Activated T-cell treated with anti-CD3 and anti-CD28 coated beads, Interleukin-2, amount 50 U/mL, for 4 hours (primary cell): ENCODE measurements at regions not wholly inside any gene's neighbourhood (a gene's known extent, or its start where the extent isn't known, plus 50 kb on each side); places are given as distances from the start of the nearest gene placed in this dataset.

Source experiments
- ATAC-seq, 2 donors: fragments of 200-7000 bp; cut with Tn5 transposase; one replicate each; pipeline ENCODE4 v1.10.0; 2021
- DNase-seq: peaks from one replicate; pipeline ENCODE4 v3.0.0-alpha.2; 2020
- H3K27me3 Mint-ChIP-seq: one replicate; pipeline ENCODE4 v1.8.0; 2021; ENCODE audit warnings: low read depth, mixed read lengths
- H3K36me3 Mint-ChIP-seq: one replicate; pipeline ENCODE4 v1.8.0; 2022; ENCODE audit warnings: mixed read lengths; ENCODE audit not compliant: insufficient read depth
- H3K4me1 Mint-ChIP-seq: one replicate; pipeline ENCODE4 v1.8.0; 2021; ENCODE audit warnings: low read depth, mixed read lengths
- H3K4me3 Mint-ChIP-seq: one replicate; pipeline ENCODE4 v1.8.0; 2021; ENCODE audit warnings: mild to moderate bottlenecking, moderate library complexity, mixed read lengths
- H3K9me3 Mint-ChIP-seq: one replicate; pipeline ENCODE4 v1.8.0; 2021; ENCODE audit warnings: mixed read lengths

DNA sequence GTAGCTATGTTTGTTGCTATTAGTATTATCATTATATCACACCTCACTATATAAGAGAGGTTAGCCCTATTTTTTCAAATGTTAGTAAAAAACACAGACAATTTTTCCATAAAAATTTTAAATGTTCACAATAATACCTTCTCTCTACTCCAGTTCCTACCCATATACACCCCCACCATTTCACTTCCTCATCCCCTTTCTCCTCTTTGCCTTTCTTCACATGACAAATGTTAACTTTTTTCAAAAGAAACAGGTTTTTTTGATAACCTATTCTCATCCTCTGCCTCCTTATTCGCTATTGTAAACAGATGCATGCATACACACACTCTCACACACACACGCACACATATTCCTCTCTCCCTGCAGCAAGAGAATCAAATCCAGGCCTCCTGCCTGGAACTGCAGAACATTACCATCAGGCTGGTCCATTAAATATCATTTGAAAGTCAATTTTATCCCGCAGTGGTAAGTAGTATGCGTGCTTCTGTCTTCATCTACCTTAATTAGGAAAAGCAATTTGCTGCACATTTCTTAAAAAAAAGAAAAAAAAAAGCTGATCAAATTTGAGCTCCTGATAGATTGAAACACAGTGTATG, 55.5 kb downstream of the MID1IP1 start:
- no peaks in the 10 kb centered on the region for H3K36me3 Mint-ChIP-seq
- no peaks in the 10 kb centered on the region for H3K27me3 Mint-ChIP-seq
- DNase-seq = no peak
- H3K9me3 Mint-ChIP-seq = no peaks in the 10 kb centered on the region
- H3K4me1 Mint-ChIP-seq = peaks cover 16% of the 10 kb centered on the region
- H3K4me3 Mint-ChIP-seq = no peak overlapping the region
- no peak for ATAC-seq

DNA sequence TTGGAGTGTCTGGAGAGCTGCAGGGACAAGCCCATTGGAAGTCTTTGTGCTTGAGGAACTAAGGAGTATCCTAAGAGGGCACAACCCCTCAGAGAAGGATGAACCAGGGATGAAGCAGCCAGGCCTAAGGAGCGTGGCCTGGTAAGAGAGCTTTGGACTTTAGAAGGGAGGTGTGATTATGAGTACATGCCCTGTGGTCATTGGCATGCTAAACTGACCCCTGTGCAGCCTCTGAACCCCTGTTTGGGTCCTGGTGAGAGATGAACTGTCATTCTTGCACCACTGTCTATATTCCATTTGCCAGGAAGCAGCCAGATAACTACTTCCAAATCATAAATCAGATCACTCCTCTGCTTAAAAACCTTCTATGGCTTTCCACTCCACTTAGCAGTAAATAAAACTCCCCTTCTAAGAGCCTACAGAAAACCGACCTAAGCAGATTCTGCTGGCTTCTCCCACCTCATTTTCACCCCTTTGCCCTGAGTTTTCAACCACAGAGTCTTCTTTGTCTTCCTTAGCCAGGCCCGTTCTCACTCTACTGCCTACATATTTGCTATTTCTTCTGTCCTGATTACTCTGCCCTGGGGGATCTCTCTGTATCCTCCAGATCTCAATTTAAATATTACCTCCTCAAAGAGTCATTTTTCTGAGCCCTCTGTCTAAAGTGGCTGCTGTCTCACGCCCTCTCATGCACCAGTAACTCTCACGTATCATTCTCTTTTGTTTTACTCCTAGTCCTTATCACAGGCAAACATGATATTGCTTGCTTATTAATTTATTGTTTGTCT, 56.7 kb downstream of the MID1IP1 start:
- DNase-seq (no peak), ATAC-seq (no peak)
- Mint-ChIP-seq H3K36me3 (no peaks in the 10 kb centered on the region), H3K4me3 (no peak overlapping the region), H3K4me1 (peaks cover 16% of the 10 kb centered on the region), H3K27me3 (no peaks in the 10 kb centered on the region), H3K9me3 (no peaks in the 10 kb centered on the region)

DNA sequence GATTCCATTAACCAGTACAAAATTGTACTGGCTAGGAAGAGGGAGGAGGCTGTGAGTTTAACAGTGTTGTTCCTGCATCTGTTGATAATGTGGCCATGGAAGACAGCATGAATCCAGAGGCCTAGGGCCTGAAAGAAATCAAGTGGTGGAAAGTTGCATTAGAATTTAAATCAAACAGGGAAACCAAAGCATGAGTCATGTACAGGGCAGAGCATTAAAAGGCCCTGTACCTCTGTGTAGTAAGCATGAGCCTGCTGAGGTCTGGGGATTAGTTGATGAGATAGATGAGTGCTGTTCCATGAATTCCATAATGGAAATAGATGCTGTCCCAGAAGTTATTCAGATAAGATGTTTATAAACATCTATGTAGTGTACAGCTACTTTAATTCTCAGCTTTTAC, 58.3 kb downstream of the MID1IP1 start:
- no peak overlapping the region for H3K4me3 Mint-ChIP-seq
- H3K9me3 Mint-ChIP-seq = no peaks in the 10 kb centered on the region
- no peaks in the 10 kb centered on the region for H3K27me3 Mint-ChIP-seq
- DNase-seq (no peak), ATAC-seq (peak; percentile 39 to 40)
- H3K4me1 Mint-ChIP-seq = peaks cover 16% of the 10 kb centered on the region
- no peaks in the 10 kb centered on the region for H3K36me3 Mint-ChIP-seq

DNA sequence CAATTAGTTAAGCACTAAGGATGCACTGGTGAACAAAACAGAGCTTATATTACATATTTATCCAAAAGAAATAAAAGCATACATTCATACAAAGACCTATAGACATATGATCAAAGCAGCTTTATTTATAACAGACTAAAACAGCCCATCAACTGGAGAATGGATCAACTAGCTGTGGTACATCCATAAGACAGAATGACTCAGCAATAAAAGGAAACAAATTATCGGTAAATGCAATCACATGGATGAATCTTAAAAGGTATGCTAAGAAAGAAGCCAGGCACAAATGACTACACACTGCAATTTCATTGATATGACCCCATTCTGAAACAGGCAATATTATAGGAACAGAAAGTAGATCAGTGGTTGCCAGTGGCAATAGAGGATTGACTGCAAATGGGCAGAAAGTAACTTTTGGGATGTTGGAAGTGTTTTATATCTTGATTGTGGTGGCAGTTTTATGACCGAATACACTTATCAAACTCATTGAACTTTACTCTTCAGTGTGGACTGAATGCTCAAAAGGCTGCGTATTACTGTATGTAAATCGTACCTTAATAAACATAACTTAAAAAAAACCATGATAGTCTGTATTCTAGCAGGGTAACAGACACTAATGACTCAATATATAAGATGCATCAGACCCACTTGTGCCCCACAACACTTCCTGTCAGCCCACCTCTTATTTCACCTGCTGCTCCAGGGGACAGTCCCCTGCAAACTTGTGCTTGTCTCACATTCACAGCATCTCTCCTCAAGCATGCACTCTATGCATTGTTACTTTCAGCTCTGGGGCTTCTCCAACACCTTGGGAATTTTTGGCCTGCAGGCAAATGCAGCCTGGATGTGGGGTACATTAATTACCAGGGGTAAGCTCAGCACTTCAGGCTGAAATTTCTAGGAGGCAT, 59.1 kb downstream of the MID1IP1 start:
- H3K36me3 Mint-ChIP-seq = no peaks in the 10 kb centered on the region
- DNase-seq (no peak), ATAC-seq (peak; percentile 89 to 91)
- H3K4me1 Mint-ChIP-seq = peaks cover 16% of the 10 kb centered on the region
- H3K27me3 Mint-ChIP-seq = no peaks in the 10 kb centered on the region
- no peak overlapping the region for H3K4me3 Mint-ChIP-seq
- H3K9me3 Mint-ChIP-seq = no peaks in the 10 kb centered on the region

DNA sequence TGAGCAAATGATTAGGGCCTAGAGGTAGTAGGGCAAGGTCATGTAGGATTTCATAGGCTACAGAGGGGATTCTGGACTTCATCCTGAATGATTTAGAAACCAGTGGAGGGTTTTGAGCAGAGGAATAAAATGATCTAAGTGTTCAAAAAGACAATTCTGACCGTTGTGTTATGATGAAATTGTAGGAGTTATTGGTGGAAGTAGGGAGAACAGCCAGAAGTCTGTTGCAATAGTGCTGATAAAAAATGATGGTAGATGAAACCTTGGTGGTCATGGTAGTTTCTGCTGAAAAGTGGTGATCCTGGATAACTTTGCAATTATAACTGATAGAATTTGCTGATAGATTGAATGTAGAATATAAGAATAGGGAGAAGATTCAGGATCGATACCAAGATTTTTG, 60.2 kb downstream of the MID1IP1 start:
- no peaks in the 10 kb centered on the region for H3K27me3 Mint-ChIP-seq
- no peak overlapping the region for H3K4me3 Mint-ChIP-seq
- H3K36me3 Mint-ChIP-seq = no peaks in the 10 kb centered on the region
- no peaks in the 10 kb centered on the region for H3K9me3 Mint-ChIP-seq
- peaks cover 16% of the 10 kb centered on the region for H3K4me1 Mint-ChIP-seq
- ATAC-seq = no peak
- no peak for DNase-seq

DNA sequence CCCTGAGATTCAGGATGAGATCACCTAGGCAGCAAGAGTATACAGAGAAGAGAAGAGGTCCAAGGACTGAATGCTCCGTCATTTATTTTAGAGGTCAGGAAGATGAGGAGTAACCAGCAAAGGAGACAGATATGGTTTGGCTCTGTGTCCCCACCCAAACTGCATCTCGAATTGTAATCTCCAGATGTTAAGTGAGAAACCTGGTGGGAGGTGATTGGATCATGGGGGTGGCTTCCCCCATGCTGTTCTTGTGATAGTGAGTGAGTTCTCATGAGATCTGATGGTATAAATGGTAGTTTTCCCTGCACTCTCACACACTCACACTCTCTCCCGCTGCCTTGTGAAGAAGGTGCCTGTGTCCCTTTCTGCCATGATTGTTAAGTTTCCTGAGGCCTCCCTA, 60.8 kb downstream of the MID1IP1 start:
- Mint-ChIP-seq H3K9me3 (no peaks in the 10 kb centered on the region), H3K36me3 (no peaks in the 10 kb centered on the region), H3K27me3 (no peaks in the 10 kb centered on the region), H3K4me1 (peaks cover 16% of the 10 kb centered on the region), H3K4me3 (no peak overlapping the region)
- ATAC-seq (no peak), DNase-seq (no peak)

DNA sequence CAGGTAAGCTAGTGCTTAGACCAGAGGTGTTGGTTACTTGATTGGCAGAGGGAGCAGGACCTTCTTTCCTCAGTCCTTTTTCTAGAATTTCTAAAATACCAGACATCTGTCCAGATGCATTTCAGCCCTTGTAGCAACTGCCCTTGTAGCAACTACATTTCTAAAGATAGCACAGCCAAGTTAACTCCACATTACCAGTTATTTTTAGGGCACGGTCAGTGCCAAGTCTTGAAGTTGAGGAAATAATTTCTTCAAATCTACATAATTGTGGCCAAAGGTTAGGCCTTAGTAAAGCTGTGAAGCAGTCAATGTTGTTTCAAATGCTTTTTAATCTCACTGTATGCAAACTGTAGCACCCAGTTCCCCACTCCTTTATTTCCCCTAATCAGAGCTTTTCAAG, 62.9 kb downstream of the MID1IP1 start:
- no peak for ATAC-seq
- H3K4me3 Mint-ChIP-seq = no peak overlapping the region
- no peak for DNase-seq
- peaks cover 15% of the 10 kb centered on the region for H3K4me1 Mint-ChIP-seq
- H3K27me3 Mint-ChIP-seq = no peaks in the 10 kb centered on the region
- no peaks in the 10 kb centered on the region for H3K9me3 Mint-ChIP-seq
- H3K36me3 Mint-ChIP-seq = no peaks in the 10 kb centered on the region

DNA sequence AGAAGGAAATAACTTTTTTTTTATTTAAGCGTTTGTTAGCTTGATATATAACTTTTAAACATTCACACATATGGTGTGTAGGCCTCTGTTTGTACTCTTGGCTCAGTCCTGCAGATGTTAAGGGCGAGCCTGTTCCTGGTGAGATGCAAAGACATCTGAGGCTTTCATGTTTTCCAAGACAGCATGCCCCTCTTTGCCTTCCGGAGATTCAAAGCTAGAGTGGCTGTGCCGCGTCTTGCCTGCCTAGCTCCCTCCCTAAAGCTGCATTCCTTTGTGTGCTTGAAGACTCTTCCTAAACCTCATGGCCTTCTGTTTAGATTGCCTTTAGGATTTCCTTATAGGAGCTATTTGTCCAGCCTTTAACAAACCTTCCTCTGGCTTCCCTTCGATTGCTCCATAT, 67.1 kb downstream of the MID1IP1 start:
- ATAC-seq (no peak), DNase-seq (no peak)
- H3K27me3 Mint-ChIP-seq = no peaks in the 10 kb centered on the region
- H3K4me3 Mint-ChIP-seq = no peak overlapping the region
- H3K36me3 Mint-ChIP-seq = no peaks in the 10 kb centered on the region
- H3K4me1 Mint-ChIP-seq = no peaks in the 10 kb centered on the region
- no peaks in the 10 kb centered on the region for H3K9me3 Mint-ChIP-seq

DNA sequence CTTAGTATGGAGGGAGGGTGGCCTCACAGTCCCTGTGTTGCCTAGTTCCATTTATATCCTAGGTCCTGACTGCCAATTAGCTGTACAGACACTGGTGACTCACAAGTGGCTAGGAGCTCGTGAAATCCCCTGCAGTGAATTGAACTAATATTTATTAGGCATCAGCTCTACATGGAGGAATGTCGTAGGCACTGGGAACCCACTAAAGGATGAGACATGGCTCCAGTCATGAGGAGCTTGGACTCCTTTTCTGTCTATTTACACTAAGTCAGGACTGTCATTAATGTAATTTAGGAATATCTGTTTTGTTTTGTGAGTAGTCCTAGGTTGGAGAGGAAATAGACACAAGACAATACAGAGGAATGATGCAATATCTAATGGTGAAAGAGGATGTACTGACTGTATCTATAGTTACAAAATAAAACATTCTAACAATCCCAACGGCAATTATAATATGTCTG, 67.7 kb downstream of the MID1IP1 start:
- DNase-seq (no peak), ATAC-seq (no peak)
- no peaks in the 10 kb centered on the region for H3K9me3 Mint-ChIP-seq
- H3K27me3 Mint-ChIP-seq = no peaks in the 10 kb centered on the region
- no peaks in the 10 kb centered on the region for H3K4me1 Mint-ChIP-seq
- no peaks in the 10 kb centered on the region for H3K36me3 Mint-ChIP-seq
- H3K4me3 Mint-ChIP-seq = no peak overlapping the region

DNA sequence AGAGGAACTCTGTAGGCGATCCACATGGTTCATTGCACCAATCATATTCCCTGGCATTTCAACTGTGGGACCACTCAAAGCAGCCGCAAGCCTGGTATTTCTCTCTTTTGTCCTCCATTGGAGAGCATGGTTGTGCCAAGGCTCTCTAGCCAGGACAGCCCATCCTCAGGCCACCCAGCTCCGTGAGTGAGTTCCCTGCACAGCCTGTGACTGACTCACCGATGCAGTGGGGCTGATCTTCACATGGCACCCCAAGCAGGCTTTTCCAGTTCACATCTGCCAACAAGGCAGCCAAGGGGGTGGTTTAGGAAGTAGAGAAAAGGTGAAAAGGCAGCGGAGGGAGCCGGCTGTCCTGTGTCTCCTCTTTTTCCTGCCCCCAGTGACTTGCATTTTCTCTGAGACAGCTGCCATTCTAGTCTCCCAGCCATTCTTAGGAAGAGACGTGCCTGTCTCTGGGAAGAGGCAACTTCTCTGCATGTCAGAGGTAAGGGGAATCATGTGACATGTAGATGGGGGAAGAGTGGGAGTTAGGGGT, 69.2 kb downstream of the MID1IP1 start:
- no peaks in the 10 kb centered on the region for H3K27me3 Mint-ChIP-seq
- H3K4me3 Mint-ChIP-seq = no peak overlapping the region
- no peaks in the 10 kb centered on the region for H3K9me3 Mint-ChIP-seq
- ATAC-seq (no peak), DNase-seq (no peak)
- H3K4me1 Mint-ChIP-seq = no peaks in the 10 kb centered on the region
- no peaks in the 10 kb centered on the region for H3K36me3 Mint-ChIP-seq

DNA sequence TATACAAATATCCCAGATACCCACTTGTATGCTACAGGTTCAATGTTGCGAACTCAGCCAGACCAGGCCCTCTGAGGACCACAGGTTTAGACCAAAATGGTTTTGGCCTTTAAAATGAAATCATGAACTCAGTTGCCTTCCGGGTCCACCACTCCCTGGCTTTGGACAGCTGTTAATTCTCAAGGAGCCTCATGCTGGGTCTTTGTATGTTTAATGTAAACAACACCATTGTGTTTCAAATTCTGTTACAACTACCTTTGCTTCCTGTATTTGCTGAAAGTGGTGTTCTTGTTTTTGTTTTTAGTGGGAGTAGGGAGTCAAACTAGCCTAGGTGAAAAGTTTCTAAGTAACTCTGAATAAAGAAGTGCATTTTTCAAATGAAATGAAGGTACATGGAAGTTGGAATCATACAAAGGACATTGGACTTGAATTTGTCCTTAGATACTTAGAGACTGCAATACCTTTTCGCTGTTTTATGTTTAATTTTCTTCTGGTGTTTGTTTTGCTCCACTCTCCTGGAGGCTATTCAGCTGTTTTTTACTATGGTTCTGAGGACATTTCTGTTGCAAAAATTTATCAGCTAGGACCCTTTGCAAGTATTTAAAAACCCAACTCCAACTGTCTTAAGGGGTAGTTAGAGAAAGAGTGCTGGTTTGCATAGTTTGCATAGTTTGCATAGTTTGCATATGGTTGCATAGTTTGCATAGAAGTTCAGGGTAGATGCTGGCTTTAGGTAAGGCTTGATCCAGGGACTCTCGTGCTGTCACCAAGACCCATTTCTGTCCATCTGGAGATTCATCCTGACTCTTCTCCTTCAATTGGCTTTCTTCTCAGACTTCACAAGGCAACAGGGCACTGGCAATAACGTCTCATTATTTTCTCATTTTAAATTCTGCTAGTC, 70.1 kb downstream of the MID1IP1 start:
- no peak for DNase-seq
- Mint-ChIP-seq H3K4me1 (no peaks in the 10 kb centered on the region), H3K9me3 (peaks cover 2% of the 10 kb centered on the region), H3K36me3 (no peaks in the 10 kb centered on the region), H3K4me3 (no peak overlapping the region), H3K27me3 (no peaks in the 10 kb centered on the region)
- ATAC-seq = no peak

DNA sequence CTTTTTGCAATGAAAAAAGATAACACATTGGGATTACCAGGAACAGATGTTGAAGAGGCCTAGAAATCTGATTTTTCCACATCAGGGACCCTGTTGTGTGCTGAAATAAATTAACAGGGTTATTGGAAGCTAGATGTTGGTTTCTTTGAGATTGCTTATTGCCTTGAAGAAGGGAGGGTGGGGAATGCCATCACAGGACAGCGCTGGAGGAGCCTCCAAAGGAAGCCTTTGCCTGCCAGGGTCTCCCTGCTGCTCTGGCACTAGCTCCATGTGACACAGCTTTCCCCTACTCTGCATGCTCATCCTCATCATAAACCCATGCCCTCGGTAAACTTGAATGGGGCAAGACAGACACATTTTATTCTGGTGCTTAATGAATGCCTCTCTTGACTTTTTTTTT, 76.1 kb downstream of the MID1IP1 start:
- no peaks in the 10 kb centered on the region for H3K27me3 Mint-ChIP-seq
- no peak for DNase-seq
- H3K36me3 Mint-ChIP-seq = no peaks in the 10 kb centered on the region
- H3K9me3 Mint-ChIP-seq = peaks cover 5% of the 10 kb centered on the region
- no peak overlapping the region for H3K4me3 Mint-ChIP-seq
- peaks cover 20% of the 10 kb centered on the region for H3K4me1 Mint-ChIP-seq
- ATAC-seq = no peak

DNA sequence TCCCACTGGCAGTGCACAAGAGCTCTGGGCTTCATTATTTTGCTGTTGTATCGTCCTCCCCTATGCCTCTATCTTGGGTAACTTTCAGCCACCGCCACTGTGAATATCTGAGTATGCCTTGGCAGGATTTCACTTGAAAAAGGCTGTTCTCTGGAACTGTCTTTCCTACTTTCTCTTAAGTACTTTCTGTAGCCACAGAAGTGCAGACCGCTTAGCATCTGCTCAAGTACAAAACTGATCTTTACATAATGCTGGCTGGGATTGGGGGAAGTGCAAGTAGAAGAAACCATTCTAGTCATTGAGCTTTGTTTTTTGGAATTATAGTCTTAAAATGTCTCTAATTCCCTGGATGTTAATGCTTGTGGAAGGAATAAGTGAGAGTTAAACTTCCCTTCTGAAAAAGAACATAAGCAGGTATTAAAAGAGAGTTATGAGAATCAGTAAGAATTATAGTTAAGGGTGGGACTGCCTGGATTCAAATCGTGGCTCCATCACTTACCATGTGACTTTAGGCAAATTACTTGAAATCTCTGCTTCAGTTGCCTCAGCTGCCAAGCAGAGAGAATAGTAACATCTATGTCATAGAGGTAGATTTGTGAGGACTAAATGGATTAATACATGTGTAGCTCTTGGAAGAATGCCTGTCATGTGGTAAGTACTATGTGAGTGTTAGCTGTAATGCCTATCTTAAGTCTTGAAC, 77.5 kb downstream of the MID1IP1 start:
- peaks cover 20% of the 10 kb centered on the region for H3K4me1 Mint-ChIP-seq
- DNase-seq (no peak), ATAC-seq (no peak)
- no peak overlapping the region for H3K4me3 Mint-ChIP-seq
- no peaks in the 10 kb centered on the region for H3K27me3 Mint-ChIP-seq
- H3K9me3 Mint-ChIP-seq = peaks cover 5% of the 10 kb centered on the region
- H3K36me3 Mint-ChIP-seq = no peaks in the 10 kb centered on the region
